ENCODE measurements at regions not wholly inside any gene's neighbourhood (a gene's known extent, or its start where the extent isn't known, plus 50 kb on each side); places are given as distances from the start of the nearest gene placed in this dataset.

DNA sequence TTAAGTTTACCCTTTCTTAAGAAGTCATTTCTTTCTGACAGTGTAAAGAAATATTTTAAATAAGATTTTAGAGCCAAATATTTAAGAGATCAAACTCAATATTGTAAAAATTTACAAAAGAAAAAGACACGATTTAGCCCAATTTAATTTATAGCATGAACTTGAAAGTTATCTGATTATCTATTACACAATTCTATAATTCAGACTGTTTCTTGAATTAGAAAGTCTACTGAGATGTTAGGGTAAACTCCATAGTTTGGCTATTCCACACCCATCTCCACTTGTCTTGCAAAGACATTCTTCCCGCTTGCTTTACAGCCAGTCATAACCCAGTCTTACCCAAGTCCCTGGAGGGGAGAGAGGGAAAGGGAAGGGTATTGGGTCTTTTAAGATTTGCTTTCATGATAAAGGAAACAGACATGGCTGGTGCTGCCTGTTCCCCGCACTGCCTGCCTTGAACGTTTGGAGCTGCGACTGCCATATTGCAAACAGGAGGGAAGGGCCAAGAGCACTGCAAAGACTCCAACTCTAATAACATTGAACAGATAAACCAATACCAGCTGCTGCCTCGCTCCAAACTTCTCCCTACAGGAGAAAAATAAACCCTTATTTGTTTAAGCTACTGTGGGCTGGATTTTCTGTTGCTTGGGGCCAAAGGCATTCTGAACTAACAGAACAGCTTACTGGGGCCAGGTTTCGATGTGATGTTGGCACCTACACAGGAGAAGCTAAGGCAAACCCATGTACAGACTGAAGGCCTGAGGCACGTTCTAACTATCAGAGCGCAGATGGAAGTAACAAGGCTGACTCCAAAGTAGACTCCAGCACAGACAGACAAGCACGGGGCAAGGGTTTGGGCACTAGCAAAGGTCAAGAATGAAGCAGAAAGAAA, 552.3 kb upstream of the JARID2 start:
- DNase-seq (ENCODE audit: low read depth): no peak

- DNase-seq (ENCODE audit: low read depth): no peak
These were observed 551.6 kb upstream of the JARID2 start for GRCh38 chr6:14694308-14694707.

GRCh38 chr6:14695579-14695978, 550.3 kb upstream of the JARID2 start:
- DNase-seq (ENCODE audit: low read depth): no peak

DNA sequence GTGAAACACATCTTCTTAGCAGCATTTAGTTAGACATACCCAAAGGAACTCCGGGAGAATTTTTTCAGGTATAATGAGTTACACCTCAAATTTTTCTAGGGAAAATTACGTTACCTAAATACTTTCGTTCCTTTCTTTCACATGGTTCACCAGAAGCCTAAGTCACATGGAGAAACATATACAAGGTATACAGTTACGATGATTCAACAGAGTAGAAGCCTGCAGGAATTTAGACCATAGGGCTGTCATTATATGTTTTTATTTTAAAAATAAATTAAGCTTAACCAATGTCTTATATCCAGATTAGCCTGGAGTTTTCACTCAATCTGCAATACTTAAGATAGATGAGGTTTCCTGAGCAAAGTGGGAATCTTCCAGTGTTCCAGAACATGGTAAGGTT, 549.5 kb upstream of the JARID2 start:
- no peak for DNase-seq (ENCODE audit: low read depth)

DNA sequence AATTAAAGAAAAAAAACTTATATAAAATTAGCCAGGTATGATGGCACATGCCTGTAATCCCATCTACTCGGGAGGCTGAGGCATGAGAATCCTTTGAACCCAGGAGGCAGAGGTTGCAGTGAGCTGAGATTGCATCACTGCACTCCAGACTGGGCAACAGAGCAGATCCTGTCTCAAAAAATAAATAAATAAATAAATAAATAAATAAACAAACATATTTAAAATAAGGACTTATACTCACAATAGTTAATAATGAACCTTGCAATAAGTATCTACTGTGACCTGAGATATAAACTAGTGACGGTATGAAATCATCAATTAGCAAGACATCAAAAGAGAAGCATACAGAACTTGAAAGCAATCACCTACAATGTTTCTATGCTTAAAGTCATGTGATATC, 548.4 kb upstream of the JARID2 start:
- no peak for DNase-seq (ENCODE audit: low read depth)

GRCh38 chr6:14699803-14700601, 545.9 kb upstream of the JARID2 start:
- no peak for DNase-seq (ENCODE audit: low read depth)

- no peak for DNase-seq (ENCODE audit: low read depth)
These were observed 543.9 kb upstream of the JARID2 start for GRCh38 chr6:14701946-14702345.

DNA sequence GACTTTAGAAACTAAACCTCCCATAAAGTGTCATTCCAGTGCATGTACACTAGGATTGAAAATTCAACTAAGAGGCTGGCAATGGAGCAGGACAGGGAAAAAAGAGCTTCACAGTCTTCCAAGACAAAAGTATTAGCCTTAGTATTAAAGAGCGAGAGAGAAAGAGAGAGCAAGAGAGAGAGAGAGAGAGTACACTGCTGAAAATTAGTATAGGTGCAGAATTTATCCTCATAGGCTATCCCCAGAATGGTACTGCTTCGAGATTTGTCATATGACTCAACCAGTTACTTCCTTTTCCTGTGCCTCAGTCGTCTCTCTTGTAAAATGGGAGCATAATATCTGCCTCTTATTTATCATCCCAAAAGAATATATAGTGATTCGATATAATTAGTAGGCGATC, 543.2 kb upstream of the JARID2 start:
- no peak for DNase-seq (ENCODE audit: low read depth)

DNA sequence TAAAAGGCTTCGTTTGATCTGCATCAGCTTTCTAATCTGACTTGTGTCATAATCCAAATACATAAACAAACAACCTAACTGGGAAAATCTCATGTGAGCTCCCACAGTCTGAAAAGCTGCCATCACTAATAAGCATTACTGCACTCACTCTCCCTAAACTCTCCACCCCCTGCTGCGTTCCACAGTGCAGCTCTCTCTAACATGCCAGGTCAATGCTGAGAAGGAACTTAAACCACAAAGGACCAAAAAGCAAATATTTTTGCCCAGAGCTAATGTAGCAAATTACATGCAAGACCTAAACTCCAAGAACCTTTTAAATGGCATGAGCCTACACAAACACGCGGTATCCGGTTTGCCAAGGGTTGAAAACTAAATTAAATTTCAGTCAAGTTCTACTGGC, 542.3 kb upstream of the JARID2 start:
- no peak for DNase-seq (ENCODE audit: low read depth)

- DNase-seq (ENCODE audit: low read depth): no peak
These were observed 541.2 kb upstream of the JARID2 start for GRCh38 chr6:14704383-14705271.

- no peak for DNase-seq (ENCODE audit: low read depth)
These were observed 540.0 kb upstream of the JARID2 start for GRCh38 chr6:14705841-14706377.

DNA sequence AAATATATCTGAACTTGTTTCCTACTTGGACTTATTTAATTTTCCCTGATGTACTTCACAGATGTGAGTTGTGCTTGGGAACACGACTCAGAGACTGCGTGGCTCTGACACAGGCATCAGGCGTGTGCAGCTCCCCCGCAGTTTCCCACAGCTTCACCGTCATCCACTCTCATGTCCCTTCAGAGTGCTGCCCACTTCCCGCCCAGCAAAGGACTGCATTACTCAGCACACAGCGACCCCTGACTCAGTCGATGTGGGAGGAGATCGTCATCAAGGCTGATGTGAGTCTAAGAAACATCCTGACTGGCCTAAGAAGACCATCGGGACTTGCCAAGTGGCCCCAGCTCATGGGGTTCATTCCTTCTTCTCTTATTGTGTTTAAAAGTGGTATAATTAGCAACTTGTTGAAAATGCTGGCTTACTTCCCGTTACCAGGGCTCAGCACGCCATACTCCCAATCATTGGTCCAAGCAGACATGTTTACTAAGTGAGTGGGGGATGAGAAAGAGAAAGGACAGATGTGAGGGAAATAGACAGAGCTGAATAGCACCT, 539.4 kb upstream of the JARID2 start:
- DNase-seq (ENCODE audit: low read depth): peak; percentile 94

DNA sequence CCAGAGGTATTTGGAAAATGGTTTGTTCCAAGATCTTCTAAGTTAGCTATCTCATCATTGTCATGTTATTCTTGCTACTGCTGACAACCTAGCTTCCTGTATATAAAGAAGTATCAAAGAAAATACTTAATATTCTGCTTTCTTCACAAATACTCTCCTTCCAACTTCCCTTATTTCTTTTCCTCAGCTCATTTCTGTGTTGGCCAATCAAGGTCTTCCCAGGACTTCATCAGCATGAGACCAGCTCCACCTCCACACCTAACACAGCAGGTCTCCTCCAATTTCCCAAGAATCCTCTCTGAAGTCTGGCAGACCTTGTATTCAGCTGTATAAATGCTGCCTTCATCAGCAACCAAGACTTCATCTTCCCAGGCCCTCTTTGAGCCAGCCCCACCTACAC, 538.6 kb upstream of the JARID2 start:
- no peak for DNase-seq (ENCODE audit: low read depth)

- no peak for DNase-seq (ENCODE audit: low read depth)
These were observed 537.9 kb upstream of the JARID2 start for GRCh38 chr6:14707971-14708465.

- DNase-seq (ENCODE audit: low read depth): no peak
These were observed 536.7 kb upstream of the JARID2 start for GRCh38 chr6:14709066-14709670.

DNA sequence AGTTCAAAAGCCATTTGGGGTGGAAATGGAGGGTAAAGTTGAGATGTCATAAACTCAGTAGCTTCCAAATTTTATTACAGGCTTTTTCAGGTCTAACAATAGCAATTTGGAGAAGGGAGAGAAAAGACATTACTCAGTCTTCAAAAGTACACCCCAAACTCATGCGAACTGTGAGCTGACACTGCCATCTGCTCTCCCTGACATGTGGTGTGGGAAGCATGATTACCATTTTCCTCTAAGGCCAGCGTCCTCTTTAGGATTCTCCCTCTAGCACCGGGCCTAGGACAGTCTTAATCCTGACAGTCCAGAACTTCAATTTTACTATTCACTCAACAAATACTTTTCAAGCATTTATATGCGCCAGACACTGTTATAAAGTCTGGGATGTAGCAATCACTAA, 536.0 kb upstream of the JARID2 start:
- DNase-seq (ENCODE audit: low read depth): no peak

DNA sequence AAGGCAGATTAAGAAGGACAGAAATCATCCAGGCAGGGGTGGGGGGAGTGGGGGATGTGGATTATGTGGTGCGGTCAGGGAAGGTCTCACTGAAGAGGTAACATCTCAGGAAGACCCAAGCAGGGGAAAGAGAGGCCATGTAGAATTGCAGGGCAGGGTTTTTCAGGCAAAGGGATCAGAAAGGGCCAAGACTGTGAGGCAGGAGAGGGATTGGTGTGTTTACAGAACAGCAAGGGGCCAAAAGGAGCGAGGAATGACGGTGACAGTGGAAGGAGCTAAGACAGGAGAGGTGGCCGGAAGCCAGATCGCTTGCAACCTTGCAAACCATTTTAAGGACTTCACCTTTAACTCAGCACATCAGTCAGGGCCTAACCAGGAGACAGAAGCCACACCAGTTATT, 535.4 kb upstream of the JARID2 start:
- DNase-seq (ENCODE audit: low read depth): no peak

DNA sequence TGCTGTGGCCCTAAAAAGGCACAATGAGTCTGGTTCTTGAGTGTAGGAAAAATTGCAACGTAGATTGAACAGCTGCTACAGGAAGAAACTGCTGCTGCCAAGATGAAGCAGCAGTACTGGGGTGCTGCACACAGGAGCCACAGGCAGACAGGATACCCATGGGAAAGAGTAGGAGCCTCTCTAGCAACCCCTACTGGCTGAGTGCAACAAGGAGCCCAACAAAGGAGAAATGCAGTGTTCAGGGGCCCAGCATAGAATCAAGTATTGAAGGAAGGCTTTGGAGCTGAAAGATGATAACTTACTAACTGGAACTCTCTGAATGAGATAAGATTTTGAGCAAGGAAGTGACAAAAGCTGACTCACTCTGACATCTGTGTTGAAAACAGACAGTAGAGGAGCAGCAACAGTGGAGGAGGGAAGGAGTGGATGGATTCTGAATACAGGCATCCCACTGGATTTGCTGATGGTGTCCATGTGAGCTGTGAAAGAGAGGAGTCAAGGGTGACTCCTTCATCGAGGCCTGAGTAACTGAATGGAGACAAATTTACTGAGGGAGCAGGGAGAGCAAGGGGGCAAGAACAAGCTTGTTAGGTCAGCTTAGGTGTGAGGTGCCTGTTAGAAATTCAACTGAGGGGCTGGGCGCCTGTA, 534.7 kb upstream of the JARID2 start:
- DNase-seq (ENCODE audit: low read depth): peak; percentile 76

GRCh38 chr6:14711704-14712379, 534.0 kb upstream of the JARID2 start:
- DNase-seq (ENCODE audit: low read depth): no peak
